ENCODE measurements at regions not wholly inside any gene's neighbourhood (a gene's known extent, or its start where the extent isn't known, plus 50 kb on each side); places are given as distances from the start of the nearest gene placed in this dataset.

DNA sequence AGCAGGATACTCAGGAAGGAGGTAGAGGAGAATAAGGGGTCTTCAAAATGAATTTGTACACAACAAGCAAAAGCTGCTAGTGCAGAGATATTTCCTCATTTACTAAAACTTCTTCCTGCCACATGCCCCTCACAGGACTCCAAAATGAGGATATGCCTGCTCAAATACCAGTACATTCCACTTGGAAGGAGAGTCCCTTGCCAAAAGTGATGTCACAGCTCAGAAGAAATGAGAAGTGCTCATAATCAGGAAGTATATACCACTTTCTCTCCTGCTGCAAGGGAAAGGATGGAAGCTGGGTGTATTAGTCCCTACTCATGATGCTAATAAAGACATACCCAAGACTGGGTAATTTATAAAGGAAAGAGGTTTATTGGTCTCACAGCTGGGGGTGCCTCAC is 87.7 kb upstream of the FSHR start:
- no peak for DNase-seq

DNA sequence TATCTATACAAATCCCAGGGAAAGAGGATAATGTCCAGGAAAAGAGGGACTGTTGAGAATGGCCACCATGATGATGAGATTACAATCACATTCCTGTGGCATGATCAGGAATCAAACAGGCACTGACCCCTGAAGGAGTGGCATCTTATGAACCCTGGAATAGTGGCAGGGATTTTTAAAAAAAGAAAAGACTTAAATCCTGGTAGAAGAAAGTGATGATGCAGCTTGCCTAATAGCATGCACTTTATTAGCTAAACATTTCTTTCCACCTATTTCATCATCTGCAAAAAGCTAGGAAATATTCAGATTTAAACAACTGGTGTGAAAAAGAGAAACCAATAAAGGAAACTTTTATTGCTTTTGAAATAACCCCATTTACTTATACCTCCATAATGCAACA is 87.2 kb upstream of the FSHR start:
- no peak for DNase-seq

DNA sequence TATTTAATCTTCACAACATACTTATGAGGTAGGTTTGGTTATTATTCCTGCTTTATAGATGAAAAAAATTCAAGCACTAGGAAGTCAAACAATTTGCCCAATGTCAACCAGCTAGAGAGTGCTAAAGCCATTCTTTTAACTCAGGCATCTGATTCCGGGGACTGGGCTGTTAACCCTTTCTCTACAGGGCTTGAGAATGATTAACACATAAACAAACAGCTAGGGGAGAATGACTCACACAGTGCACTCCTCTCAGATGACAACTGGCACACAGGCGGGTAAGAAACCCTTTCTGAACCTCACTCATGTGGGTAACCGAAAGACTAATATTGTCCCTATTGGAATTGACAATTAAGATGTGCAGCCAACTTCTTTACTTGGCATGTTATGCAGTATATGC is 86.3 kb upstream of the FSHR start:
- DNase-seq = no peak

DNA sequence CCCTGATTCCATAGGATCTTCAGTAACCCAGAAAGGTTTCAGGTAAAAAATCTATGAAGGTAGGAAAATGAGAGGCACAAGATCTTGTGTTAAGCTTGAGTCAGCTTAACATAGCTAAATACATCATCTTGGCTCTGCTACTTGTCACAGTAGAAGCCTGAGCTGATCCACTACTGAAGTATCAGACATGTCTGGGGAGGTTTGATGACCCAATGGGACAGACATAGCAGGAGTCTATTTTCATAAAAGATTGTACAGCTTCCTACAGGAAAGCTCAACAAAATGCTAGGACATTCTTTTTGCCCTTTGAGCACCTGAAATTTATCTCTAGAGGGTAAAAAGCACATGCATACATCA is 84.3 kb upstream of the FSHR start:
- DNase-seq = no peak

DNA sequence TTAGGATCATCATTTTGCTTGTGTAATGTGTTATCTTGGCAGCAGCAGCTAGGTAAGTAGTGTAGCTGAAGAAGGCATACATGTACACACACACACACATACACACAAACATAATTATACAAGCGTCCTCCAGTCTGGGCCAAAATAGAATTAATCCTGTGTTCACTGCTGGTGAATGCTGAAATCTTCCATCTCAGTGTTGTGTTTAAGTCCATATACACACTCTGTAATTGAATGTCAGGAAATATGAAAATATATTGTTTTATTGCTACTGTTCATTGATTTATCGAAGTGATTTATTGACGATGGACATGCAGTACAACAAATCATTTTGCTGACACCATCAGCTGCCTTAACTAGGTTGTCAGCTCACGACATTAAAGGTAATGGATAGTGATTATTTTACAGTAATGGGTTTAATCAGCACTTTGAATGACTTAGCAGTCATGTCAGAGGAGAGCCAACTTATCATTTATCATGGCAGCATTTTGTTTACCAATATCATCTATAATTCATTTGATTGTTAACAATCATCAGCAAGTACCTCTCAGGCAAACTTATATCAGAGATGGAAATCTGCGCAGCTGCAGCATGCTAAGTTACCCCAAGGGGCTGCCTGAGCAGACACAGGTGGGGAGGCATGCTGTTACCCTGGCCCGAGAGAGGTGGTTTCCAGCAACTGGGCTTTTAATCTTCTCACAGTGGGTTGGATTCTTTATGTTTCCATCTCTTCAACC is 83.7 kb upstream of the FSHR start:
- DNase-seq = no peak

DNA sequence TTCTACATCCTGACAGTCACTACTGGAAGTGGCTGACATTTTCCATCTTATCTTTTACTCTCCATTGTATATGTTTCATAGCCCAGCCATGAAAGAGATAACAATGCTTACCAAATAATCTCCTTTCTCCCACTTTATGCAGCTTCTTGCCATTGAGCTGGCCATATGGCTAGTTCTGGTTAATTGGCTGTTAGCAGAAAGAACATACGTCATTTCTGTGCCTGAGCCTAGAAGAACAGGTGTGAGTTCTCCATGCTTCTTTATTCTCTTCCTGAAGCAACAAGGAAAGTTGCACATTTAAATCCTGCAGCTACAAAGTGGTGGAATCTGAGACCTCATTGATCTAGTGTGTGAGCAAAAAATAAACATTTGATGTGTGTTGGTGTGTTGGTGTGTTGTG is 82.0 kb upstream of the FSHR start:
- no peak for DNase-seq

DNA sequence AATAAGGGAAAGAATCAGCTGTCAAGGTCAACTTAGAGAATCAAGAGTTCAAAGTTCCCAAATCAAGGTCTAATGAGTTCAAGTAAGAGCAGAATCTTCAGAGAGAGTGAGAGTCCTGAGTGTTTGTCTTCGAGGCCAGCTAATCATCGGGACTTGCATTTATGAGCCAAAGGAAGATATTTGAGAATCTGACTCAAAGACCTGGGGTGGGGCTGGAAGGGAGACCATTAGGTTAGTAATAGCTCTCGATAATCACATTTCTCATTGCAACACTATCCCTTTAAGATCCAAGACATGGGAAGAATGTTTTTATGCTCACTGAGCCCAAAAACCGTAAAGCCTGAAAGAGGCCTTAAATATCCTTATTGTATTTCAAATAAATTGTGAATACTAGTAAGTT is 72.0 kb upstream of the FSHR start:
- no peak for DNase-seq

DNA sequence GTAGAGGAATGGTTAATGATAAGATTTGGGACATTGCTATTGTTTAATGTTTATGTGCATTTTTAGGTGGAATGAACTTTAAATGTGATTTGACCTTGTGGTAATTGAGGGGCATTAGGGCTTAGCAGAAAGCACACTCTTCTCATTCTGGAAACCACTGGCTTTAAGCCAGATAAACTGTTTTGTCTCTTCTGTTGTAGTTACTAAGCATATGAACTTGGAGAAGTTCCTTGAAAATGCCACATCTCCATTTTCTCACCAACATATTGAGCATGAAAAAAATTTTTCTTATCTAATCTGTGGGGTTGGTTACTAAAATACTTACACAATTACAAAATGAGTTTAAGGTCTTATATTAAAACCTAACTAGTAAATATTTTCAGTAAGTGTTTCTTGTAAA is 70.8 kb upstream of the FSHR start:
- no peak for DNase-seq

DNA sequence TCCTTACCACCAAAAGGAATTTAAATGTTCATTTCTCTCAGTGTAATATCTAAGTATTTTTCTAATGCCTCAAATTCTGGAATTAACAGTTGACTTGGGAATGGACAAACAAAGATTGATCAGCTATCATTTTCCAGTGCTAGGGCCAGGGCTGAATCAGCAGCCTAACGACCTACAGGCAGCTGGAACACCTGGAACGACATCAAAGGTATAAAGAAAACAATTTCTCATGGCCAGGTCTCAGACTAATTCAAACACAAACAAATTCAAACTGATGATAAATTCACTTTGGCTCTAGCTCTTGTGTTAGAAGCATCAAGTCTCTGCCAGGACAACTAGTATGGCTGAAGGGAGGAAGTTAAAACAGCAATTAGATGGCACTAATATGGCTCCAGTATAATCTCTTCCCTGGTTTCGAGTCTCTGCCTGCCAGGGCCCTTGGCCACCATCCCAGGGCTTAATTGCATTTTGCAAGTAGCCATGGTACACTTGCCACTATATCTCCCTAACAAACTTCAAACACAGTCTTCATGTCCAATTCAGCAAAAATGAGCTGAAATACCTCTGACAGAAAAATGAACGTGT is 70.2 kb upstream of the FSHR start:
- no peak for DNase-seq

DNA sequence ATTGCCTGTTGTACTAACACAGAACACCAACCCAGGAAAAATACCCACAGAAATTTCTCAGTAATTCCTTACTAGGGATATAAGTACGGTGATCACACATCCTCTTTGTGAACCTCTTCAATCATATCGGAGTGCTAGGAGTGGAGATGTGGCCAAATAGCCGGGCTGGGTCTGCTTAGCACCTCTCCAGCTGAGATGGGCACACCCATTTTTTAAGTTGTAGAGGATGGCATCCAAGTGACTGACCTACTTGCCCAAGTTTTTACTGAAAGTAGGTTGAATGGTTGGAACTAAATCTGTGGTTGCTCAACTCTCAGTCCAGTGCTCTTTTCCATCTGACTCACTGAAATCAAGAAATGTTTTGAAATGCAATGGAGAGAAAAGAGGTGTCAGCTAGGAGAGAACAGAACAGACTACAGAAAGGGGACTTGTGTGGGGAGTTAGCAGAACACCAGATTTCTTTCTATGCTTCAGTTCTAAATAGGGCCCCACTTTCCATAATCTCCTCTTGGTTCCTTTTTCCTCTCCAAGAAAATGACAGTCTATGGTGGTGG is 68.7 kb upstream of the FSHR start:
- DNase-seq = no peak

DNA sequence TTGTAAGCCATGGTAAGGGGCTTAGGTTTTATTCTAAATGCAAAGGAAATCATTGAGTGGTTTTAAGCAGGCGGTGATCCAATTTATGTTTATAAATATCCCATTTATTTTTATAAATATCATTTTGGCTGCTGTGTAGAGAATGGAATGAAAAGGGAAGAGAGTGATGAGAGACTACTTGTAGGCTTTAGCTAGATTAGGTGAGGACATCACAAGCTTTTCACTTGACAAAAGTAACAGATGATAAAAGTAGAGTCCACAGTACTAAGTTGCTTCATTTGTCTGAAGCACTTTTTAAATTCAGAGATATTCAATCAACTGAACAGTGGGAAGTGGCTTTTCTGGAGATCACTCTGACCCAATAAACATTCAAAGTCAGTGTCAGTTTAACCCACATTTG is 65.4 kb upstream of the FSHR start:
- DNase-seq = no peak

DNA sequence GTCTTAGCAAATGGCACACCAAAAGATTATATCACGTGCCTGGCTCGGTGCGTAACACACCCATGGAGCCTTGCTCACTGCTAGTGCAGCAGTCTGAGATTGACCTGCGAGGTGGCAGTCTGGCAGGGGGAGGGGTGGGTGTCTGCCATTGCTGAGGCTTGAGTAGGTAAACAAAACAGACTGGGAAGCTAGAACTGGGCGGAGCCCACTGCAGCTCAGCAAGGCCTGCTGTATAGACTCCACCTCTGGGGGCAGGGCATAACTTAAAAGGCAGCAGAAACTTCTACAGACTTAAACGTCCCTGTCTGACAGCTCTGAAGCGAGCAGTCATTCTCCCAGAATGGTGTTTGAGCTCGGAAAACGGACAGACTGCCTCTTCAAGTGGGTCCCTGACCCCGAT is 55.9 kb upstream of the FSHR start:
- DNase-seq = no peak

DNA sequence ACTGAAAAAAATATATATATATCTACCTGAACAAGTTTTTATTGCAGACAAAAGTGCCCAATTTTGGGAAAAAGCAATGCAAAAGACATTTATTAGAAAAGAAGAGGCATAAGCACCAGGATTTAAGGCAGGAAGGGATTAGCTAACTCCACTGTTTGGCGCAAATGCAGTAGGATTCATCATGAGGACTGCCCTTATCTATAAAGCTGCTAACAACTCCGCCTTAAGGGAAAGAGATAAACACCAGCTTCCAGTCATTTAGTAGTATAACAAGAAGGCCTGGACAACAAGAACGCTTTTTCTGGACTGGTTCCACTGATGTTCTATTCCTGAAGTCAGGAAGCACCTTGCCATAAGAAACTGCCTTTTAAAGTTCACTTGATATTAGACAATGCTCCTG is 52.9 kb upstream of the FSHR start:
- no peak for DNase-seq
